Peyer's patch (tissue), 4 donors: ENCODE measurements at regions not wholly inside any gene's neighbourhood (a gene's known extent, or its start where the extent isn't known, plus 50 kb on each side); places are given as distances from the start of the nearest gene placed in this dataset.

Experiments used
- DNase-seq, 3 donors: peaks; one replicate each; pipeline ENCODE4 v3.0.0-alpha.2; 2017 to 2019
- H3K27ac ChIP-seq, 4 donors: fragments of 200-600 bp; sonication (generic); one replicate each; pipeline ENCODE4 v1.5.1; 2016 to 2019
- H3K27me3 ChIP-seq, 2 donors: fragments of 200-600 bp; sonication (generic); one replicate each; pipeline ENCODE4 v1.5.1; 2019
- H3K36me3 ChIP-seq, 3 donors: fragments of 200-600 bp; sonication (generic); one replicate each; pipeline ENCODE4 v1.5.1; 2016 to 2019
- H3K4me1 ChIP-seq, 4 donors: fragments of 200-600 bp; sonication (generic); one replicate each; pipeline ENCODE4 v1.5.1; 2016 to 2019
- H3K4me3 ChIP-seq, 4 donors: fragments of 200-600 bp; sonication (generic); 1 replicate in 3 of 4; 2 replicates in 1 of 4; pipeline ENCODE4 v1.5.1; 2016 to 2019; ENCODE audit warnings: mild to moderate bottlenecking in 1 of 4
- H3K9me3 ChIP-seq, 4 donors: fragments of 200-600 bp; sonication (generic); one replicate each; pipeline ENCODE4 v1.5.1; 2016 to 2019; ENCODE audit warnings: mild to moderate bottlenecking in 1 of 4
- POLR2A ChIP-seq, 2 donors: fragments of 450-650 bp; IDR thresholded peaks; one replicate each; pipeline ENCODE4 v1.5.1; 2017; ENCODE audit warnings: antibody characterized with exemption in 2 of 2, mild to moderate bottlenecking in 2 of 2, moderate library complexity in 2 of 2
- TF ChIP-seq, protein P1 (sequence below), 6 experiments: fragments of 450-650 bp in 4 of 6; fragments of 200-600 bp in 2 of 6; sonication (generic) in 1 of 6; IDR thresholded peaks; one replicate each; pipeline ENCODE4 v1.5.1; 2017 to 2019; ENCODE audit warnings: antibody characterized with exemption in 6 of 6, mild to moderate bottlenecking in 3 of 6, moderate library complexity in 1 of 6

DNA sequence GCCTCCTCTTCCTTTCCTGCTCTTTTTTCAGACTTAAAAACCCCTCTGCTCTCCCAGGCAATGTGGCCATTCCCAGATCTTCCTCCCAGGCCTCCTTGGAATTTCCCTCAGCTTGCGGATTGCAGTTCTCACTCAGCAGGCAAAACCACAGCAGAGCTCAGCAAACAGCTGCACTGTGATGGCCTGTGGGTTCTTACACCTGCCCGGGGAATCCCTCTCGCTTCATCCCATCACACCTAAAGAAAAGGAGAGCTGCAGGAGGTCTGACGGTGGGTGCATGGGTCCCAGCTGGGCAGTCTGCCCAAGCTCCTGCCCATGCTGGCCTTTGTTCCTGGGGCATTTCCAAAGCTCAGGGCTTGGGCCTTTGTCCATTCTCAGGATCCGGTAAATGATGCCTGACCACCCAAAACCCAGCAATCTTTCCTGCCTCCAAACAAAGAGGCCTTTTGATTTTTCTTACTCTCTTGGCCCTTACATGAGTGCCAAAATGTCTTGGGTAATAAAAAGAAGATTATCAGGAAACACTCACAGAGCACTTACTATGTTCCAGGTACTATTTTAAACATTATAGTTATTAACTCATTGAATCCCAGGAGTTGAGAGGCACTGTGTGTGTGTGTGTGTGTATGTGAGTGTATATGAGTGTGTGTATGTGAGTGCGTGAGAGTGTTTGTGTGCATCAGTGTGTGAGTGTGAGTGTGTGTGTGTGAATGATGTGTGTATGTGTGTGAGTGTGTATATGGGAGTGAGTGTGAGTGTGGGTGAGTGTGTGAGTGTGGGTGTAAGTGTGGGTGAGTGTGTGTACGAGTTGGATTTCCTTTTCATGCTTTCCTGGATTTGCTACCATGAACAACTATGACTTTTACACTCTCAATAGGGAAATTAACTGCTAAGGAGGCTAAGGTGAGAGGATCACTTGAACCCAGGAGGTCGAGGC lies 64.5 kb upstream of the PODXL start:
- TF ChIP-seq POLR2A (IDR thresholded peaks at IDR 0.05), result no peak
- TF ChIP-seq, protein P1, sequence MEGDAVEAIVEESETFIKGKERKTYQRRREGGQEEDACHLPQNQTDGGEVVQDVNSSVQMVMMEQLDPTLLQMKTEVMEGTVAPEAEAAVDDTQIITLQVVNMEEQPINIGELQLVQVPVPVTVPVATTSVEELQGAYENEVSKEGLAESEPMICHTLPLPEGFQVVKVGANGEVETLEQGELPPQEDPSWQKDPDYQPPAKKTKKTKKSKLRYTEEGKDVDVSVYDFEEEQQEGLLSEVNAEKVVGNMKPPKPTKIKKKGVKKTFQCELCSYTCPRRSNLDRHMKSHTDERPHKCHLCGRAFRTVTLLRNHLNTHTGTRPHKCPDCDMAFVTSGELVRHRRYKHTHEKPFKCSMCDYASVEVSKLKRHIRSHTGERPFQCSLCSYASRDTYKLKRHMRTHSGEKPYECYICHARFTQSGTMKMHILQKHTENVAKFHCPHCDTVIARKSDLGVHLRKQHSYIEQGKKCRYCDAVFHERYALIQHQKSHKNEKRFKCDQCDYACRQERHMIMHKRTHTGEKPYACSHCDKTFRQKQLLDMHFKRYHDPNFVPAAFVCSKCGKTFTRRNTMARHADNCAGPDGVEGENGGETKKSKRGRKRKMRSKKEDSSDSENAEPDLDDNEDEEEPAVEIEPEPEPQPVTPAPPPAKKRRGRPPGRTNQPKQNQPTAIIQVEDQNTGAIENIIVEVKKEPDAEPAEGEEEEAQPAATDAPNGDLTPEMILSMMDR (IDR thresholded peaks at IDR 0.05), result no peak
- no peak for DNase-seq
- Histone ChIP-seq H3K27ac (no peak overlapping the region), H3K9me3 (no peaks in the 10 kb centered on the region), H3K27me3 (no peaks in the 10 kb centered on the region), H3K4me1 (no peaks in the 10 kb centered on the region), H3K4me3 (no peak overlapping the region), H3K36me3 (no peaks in the 10 kb centered on the region)

DNA sequence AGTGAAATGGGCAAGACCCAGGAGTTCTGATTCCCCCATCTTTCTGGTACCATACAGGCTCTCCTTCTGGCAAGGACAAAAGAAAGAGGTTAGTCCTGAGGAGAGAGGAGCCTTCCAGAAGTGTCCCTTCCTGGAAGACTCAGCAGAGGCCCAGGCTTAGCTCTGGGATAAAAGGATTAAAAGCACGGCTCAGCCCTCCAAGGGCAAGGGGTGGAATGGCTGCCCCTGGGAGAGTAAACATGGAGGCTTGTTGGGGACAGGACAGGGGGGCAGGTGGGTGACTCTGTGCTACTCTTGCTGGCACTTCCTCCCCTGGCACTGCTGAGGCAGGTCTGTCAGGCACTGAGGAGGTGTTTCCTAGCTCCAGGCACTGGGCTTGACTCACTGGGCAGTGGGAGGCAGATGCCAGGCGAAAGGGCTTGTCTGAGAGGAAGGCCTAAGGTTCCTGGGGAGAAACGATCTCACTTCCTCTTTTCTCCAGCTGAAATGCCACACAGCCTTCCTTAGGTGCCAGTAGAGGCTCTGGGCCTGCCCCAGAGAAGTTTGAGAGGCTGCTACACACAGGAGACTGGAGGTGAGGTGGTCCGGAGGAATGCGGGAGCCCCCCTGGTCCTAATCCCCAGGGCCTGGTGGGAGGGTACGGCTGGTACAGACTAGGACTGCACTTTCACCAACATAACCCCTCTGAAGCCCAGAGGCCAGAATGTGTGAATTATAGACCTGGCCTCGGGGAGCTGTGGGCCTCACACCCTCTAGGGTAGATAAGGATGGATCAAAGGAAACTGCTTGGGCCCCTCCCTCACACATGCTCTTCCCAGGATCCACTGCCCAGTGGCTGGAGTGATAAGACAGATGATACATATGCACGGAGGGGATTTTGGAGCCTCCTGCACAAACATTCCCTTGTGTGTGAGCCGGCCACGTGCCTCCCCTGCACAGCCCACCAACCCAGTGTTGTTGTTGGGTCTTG lies 63.2 kb upstream of the PODXL start:
- Histone ChIP-seq H3K9me3 (no peaks in the 10 kb centered on the region), H3K4me3 (no peak overlapping the region), H3K27me3 (no peaks in the 10 kb centered on the region), H3K4me1 (no peaks in the 10 kb centered on the region), H3K36me3 (no peaks in the 10 kb centered on the region), H3K27ac (no peak overlapping the region)
- DNase-seq, result no peak
- TF ChIP-seq, protein P1 (IDR thresholded peaks at IDR 0.05), result no peak
- no peak for TF ChIP-seq POLR2A (IDR thresholded peaks at IDR 0.05)

DNA sequence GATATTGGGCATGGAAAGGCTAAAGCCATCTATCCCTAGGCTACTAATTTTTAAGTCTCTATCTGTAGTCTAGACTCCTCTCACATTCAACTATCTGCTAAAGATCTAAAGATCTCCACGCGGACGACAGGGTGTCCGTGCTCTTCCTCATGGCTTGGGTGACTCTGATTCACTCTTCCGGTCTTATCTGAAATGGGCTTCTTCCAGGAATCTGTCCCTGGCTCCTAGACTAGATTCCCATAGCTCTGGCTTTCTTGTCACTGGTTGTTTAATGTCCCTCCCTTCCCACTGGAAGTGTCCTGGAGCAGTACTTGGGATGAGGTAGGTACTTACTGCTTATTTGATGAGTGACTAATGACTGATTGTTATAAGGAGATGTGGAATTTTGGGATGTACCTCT lies 62.0 kb upstream of the PODXL start:
- Histone ChIP-seq H3K27ac (no peak overlapping the region), H3K9me3 (no peaks in the 10 kb centered on the region), H3K4me1 (no peaks in the 10 kb centered on the region), H3K36me3 (no peaks in the 10 kb centered on the region), H3K4me3 (no peak overlapping the region), H3K27me3 (no peaks in the 10 kb centered on the region)
- TF ChIP-seq, protein P1 (IDR thresholded peaks at IDR 0.05), result no peak
- TF ChIP-seq POLR2A (IDR thresholded peaks at IDR 0.05), result no peak
- DNase-seq, result no peak

DNA sequence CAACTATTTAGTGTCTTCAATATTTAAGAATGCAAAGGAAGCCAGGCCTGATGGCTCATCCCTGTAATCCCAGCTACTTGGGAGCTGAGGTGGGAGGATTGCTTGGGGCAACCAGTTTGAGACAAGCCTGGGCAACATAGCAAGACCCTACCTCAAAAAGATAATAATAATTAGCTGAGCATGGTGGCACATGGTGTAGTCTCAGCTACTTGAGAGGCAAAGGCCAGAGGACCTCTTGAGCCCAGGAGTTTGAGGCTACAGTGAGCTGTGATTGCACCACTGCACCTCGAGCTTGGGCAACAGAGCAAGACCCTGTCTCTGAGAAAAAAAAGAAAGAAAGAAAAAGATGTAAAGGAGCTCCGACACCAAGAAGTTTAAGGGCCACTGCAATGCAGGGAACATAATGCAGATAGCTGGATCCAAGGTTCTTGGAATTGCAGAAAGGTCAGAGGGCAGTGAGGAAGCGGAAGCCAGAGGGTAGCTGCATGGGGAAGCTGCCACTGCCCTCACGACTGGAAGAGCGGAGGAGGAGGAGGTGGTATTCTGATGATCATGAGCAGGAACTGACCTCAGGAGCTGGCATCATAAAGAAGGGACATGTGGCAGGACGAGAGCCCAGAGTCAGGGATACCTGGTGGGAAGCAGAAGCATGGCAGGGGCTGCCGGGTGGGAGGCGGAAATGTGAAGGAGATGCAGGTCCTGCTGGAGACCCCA lies 60.2 kb upstream of the PODXL start:
- no peak overlapping the region for H3K4me3 ChIP-seq

More for the DNA sequence above, 60.2 kb upstream of the PODXL start:
- TF ChIP-seq, protein P1 (IDR thresholded peaks at IDR 0.05), result no peak
- no peak for TF ChIP-seq POLR2A (IDR thresholded peaks at IDR 0.05)
- Histone ChIP-seq H3K36me3 (no peaks in the 10 kb centered on the region), H3K27ac (no peak overlapping the region), H3K4me1 (no peaks in the 10 kb centered on the region), H3K9me3 (no peaks in the 10 kb centered on the region), H3K27me3 (no peaks in the 10 kb centered on the region)
- no peak for DNase-seq
